ENCODE measurements at regions not wholly inside any gene's neighbourhood (a gene's known extent, or its start where the extent isn't known, plus 50 kb on each side); places are given as distances from the start of the nearest gene placed in this dataset.

DNA sequence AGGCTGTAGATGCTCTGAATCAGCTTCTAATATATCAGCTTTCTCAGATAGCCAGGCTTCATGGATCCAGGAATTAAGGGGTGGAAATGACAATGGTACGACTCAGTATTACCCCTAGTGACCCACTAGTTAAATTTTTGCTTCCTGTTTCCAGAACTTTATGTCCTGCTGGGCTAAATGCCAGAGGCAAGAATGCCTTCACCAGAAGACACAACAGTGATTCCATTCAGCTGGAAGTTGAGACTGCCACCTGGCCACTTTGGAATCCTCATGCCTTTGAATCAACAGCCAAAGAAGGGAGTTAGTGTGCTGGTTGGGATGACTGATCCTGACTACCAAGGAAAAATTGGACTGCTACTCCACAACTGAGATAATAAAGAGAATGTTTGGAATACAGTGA lies 239.1 kb downstream of the ASXL3 start:
- TF ChIP-seq, protein P1, sequence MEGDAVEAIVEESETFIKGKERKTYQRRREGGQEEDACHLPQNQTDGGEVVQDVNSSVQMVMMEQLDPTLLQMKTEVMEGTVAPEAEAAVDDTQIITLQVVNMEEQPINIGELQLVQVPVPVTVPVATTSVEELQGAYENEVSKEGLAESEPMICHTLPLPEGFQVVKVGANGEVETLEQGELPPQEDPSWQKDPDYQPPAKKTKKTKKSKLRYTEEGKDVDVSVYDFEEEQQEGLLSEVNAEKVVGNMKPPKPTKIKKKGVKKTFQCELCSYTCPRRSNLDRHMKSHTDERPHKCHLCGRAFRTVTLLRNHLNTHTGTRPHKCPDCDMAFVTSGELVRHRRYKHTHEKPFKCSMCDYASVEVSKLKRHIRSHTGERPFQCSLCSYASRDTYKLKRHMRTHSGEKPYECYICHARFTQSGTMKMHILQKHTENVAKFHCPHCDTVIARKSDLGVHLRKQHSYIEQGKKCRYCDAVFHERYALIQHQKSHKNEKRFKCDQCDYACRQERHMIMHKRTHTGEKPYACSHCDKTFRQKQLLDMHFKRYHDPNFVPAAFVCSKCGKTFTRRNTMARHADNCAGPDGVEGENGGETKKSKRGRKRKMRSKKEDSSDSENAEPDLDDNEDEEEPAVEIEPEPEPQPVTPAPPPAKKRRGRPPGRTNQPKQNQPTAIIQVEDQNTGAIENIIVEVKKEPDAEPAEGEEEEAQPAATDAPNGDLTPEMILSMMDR (IDR thresholded peaks at IDR 0.05): no peak
- Histone ChIP-seq H3K4me3 (no peak overlapping the region), H3K36me3 (no peaks in the 10 kb centered on the region), H3K27ac (no peak overlapping the region), H3K27me3 (peaks cover 0 to 10% of the 10 kb centered on the region in 2 donors), H3K9me3 (peaks cover 0 to 4% of the 10 kb centered on the region in 2 donors), H3K4me1 (no peaks in the 10 kb centered on the region)
- DNase-seq: no peak
- no peak for ATAC-seq
- intact Hi-C loops (cut with DNase I): no loop called here

- intact Hi-C loops (cut with DNase I): no loop called here
- ATAC-seq: no peak
Observed at GRCh38 chr18:33814546-33814945, 236.5 kb downstream of the ASXL3 start.

DNA sequence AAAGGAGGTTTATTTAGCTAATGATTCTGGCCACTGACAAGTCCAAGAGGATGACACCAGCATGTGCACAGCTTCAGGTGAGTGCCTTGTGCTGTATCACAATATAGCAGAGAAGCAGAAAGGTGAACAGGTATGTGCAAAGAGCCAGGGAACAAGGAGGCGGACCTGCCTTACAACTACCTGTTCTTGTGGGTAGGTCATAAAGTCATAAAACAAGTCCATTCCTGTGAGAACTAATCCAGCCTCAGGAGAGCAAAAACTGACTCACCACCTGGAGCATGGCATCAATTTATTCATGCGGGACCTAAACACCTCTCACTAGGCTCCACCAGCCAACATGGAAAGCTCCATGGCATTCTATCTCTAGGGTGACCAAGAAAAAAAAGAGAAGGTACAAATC lies 234.2 kb downstream of the ASXL3 start:
- H3K9me3 ChIP-seq: no peaks in the 10 kb centered on the region
- no peaks in the 10 kb centered on the region for H3K36me3 ChIP-seq
- H3K27me3 ChIP-seq: no peaks in the 10 kb centered on the region
- H3K27ac ChIP-seq: no peak overlapping the region
- ATAC-seq (no peak), DNase-seq (no peak)
- intact Hi-C loops (cut with DNase I): no loop called here
- TF ChIP-seq, protein P1 (IDR thresholded peaks at IDR 0.05): no peak
- no peaks in the 10 kb centered on the region for H3K4me1 ChIP-seq
- H3K4me3 ChIP-seq: no peak overlapping the region

More at GRCh38 chr18:33814546-33814945, 236.5 kb downstream of the ASXL3 start:
- no peaks in the 10 kb centered on the region for H3K27me3 ChIP-seq
- no peaks in the 10 kb centered on the region for H3K36me3 ChIP-seq
- DNase-seq: no peak
- H3K4me1 ChIP-seq: no peaks in the 10 kb centered on the region
- TF ChIP-seq, protein P1 (IDR thresholded peaks at IDR 0.05): no peak
- H3K4me3 ChIP-seq: no peak overlapping the region
- no peak overlapping the region for H3K27ac ChIP-seq
- H3K9me3 ChIP-seq: peaks cover 0 to 4% of the 10 kb centered on the region in 2 donors

DNA sequence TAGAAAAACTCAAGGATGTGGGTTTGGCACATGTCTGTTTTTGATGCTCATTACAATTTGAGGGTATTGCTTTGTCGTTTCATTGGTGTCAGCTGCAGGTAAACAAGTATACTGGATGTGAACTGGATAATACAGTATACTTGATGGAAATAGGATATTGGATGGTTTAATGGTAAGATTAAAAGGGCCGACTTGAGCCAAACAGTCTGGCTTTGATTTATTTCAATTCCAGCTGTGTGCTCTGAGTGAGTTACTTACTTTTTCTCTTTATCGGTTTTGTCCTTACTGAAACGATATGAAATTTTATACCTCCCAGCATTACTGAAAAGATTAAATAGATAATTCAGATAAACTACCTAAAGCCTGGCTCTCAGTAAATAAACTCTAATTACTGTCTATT lies 227.6 kb downstream of the ASXL3 start:
- H3K27me3 ChIP-seq: no peaks in the 10 kb centered on the region
- no peak overlapping the region for H3K4me3 ChIP-seq
- DNase-seq (no peak), ATAC-seq (no peak)
- no peaks in the 10 kb centered on the region for H3K9me3 ChIP-seq
- H3K36me3 ChIP-seq: no peaks in the 10 kb centered on the region
- no peaks in the 10 kb centered on the region for H3K4me1 ChIP-seq
- H3K27ac ChIP-seq: no peak overlapping the region
- intact Hi-C loops (cut with DNase I): no loop called here
- TF ChIP-seq, protein P1 (IDR thresholded peaks at IDR 0.05): no peak

DNA sequence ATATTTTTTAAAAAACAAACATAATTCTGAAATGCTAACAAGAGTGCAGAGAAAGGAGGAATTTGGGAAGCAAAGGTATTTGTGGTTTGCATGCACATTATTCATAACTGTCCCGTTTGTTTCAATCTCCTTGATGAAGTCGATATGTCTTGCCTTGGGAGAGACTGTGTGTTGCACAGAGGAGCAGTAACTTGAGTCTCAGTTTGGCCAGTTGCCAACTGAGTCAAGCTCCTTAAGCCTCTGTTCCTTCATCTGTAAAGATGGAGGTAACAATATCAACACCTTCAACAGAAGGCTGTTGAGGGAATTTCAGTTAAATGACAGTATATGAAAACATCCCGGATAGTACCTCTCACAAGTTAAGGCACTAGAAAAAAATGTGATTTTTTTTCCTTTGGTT lies 226.2 kb downstream of the ASXL3 start:
- H3K27me3 ChIP-seq: no peaks in the 10 kb centered on the region
- no peaks in the 10 kb centered on the region for H3K9me3 ChIP-seq
- H3K4me1 ChIP-seq: no peaks in the 10 kb centered on the region
- TF ChIP-seq, protein P1 (IDR thresholded peaks at IDR 0.05): no peak
- DNase-seq (peak in 2 of 4 donors; percentile 9 to 38), ATAC-seq (no peak)
- no peak overlapping the region for H3K27ac ChIP-seq
- no peaks in the 10 kb centered on the region for H3K36me3 ChIP-seq
- no peak overlapping the region for H3K4me3 ChIP-seq
- intact Hi-C loops (cut with DNase I): no loop called here

Data from left lung (tissue), 4 donors.